ENCODE measurements at regions not wholly inside any gene's neighbourhood (a gene's known extent, or its start where the extent isn't known, plus 50 kb on each side); places are given as distances from the start of the nearest gene placed in this dataset.

GRCh38 chr13:46468570-46469463 is 81.8 kb upstream of the RUBCNL start:
- TF ChIP-seq EZH2 (IDR thresholded peaks at IDR 0.05; ENCODE audit: borderline replicate concordance, low read depth, low read length, severe bottlenecking) (no peak), CTCF (IDR thresholded peaks at IDR 0.05; ENCODE audit: borderline replicate concordance, extremely low read depth, low read length, poor library complexity, severe bottlenecking) (no peak)

Data from DND-41 (cell line).